ENCODE measurements at regions not wholly inside any gene's neighbourhood (a gene's known extent, or its start where the extent isn't known, plus 50 kb on each side); places are given as distances from the start of the nearest gene placed in this dataset.

- no peak for TF ChIP-seq YY1 (IDR thresholded peaks at IDR 0.05; ENCODE audit: insufficient read depth, insufficient read length)
- TF ChIP-seq ZNF274 (IDR thresholded peaks at IDR 0.05; ENCODE audit: low read depth, low read length), result no peak
Measured at GRCh38 chr6:144847916-144848315, 562.8 kb downstream of the UTRN start.

All from NT2/D1 (cell line).